ENCODE measurements at regions not wholly inside any gene's neighbourhood (a gene's known extent, or its start where the extent isn't known, plus 50 kb on each side); places are given as distances from the start of the nearest gene placed in this dataset.

DNA sequence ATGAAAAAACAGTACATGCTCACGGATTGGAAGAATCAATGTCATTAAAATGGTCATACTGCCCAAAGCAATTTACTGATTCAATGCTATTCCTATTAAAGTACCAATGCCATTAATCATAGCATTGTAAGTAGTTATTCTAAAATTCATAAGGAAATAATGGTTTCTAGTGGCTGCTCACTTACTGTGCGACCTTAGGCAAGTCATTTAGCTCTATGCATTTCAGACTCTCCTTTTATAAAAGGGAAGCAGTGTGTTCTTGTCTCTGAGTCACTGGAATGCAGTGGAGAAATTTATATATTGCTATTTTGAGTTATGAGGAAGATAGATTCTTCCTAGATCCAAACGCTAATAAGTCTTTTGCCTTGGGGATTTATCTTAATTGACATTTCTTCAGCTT, 174.8 kb downstream of the KCNA4 start:
- Mint-ChIP-seq H3K27me3 (ENCODE audit: insufficient read depth, unreplicated experiment) (no peaks in the 10 kb centered on the region), H3K27ac (ENCODE audit: unreplicated experiment) (no peak overlapping the region), H3K4me3 (ENCODE audit: unreplicated experiment) (no peak overlapping the region), H3K36me3 (ENCODE audit: insufficient read depth, unreplicated experiment) (no peaks in the 10 kb centered on the region), H3K4me1 (ENCODE audit: low read depth, unreplicated experiment) (no peaks in the 10 kb centered on the region), H3K9me3 (ENCODE audit: unreplicated experiment) (no peaks in the 10 kb centered on the region)
- Histone ChIP-seq H3K4me3 (ENCODE audit: low read depth, low read length) (no peak overlapping the region), H3K27me3 (replicated peaks; ENCODE audit: control insufficient read depth, insufficient read depth, low read length) (no peaks in the 10 kb centered on the region), H3K36me3 (ENCODE audit: control insufficient read depth, insufficient read depth, low read length) (no peaks in the 10 kb centered on the region), H3K4me1 (no peaks in the 10 kb centered on the region), H3K9me3 (no peaks in the 10 kb centered on the region)
- ChIA-PET CTCF (no interaction called here), POLR2A (no interaction called here)
- intact Hi-C loops (cut with micrococcal nuclease; ENCODE audit: unreplicated experiment): no loop called here
- DNase-seq: no peak
- no TSS peak for BruUV-seq (replicated peaks)
- TF ChIP-seq, protein P1, sequence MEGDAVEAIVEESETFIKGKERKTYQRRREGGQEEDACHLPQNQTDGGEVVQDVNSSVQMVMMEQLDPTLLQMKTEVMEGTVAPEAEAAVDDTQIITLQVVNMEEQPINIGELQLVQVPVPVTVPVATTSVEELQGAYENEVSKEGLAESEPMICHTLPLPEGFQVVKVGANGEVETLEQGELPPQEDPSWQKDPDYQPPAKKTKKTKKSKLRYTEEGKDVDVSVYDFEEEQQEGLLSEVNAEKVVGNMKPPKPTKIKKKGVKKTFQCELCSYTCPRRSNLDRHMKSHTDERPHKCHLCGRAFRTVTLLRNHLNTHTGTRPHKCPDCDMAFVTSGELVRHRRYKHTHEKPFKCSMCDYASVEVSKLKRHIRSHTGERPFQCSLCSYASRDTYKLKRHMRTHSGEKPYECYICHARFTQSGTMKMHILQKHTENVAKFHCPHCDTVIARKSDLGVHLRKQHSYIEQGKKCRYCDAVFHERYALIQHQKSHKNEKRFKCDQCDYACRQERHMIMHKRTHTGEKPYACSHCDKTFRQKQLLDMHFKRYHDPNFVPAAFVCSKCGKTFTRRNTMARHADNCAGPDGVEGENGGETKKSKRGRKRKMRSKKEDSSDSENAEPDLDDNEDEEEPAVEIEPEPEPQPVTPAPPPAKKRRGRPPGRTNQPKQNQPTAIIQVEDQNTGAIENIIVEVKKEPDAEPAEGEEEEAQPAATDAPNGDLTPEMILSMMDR (IDR thresholded peaks at IDR 0.05; ENCODE audit: insufficient read depth in 1 of 2, low read depth in 1 of 2, low read length in 1 of 2, severe bottlenecking in 1 of 2, unreplicated experiment in 1 of 2): no peak

DNA sequence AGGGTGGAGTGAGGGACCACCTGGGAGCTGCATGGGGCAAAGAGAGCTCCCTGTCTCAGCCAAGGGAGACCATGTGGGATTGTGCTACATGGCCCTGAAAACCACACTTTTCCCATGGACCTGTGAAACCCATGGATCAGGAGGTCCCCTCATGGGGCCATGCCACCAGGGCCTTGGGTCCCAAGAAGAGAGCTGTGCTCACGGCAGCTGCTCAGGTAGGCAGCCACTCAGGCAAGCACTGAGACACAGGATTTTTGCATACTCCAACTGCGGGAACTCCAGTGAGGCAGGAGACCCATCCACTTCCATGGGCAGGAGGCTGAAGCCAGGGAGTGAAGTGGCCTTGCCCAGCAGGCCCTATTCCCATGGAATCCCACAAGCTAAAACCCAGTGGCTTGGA, 190.0 kb downstream of the KCNA4 start:
- Histone ChIP-seq H3K9me3 (no peaks in the 10 kb centered on the region), H3K4me3 (ENCODE audit: low read depth, low read length) (no peak overlapping the region), H3K36me3 (ENCODE audit: control insufficient read depth, insufficient read depth, low read length) (no peaks in the 10 kb centered on the region), H3K27me3 (replicated peaks; ENCODE audit: control insufficient read depth, insufficient read depth, low read length) (no peaks in the 10 kb centered on the region), H3K4me1 (no peaks in the 10 kb centered on the region)
- no peak overlapping the region for H3K4me3 Mint-ChIP-seq (ENCODE audit: unreplicated experiment)
- no peaks in the 10 kb centered on the region for H3K27me3 Mint-ChIP-seq (ENCODE audit: insufficient read depth, unreplicated experiment)
- no peak for DNase-seq
- BruUV-seq (replicated peaks): no TSS peak
- ChIA-PET POLR2A (no interaction called here), CTCF (no interaction called here)
- H3K27ac Mint-ChIP-seq (ENCODE audit: unreplicated experiment): no peak overlapping the region
- intact Hi-C loops (cut with micrococcal nuclease; ENCODE audit: unreplicated experiment): no loop called here
- H3K36me3 Mint-ChIP-seq (ENCODE audit: insufficient read depth, unreplicated experiment): no peaks in the 10 kb centered on the region
- TF ChIP-seq, protein P1 (IDR thresholded peaks at IDR 0.05; ENCODE audit: insufficient read depth in 1 of 2, low read depth in 1 of 2, low read length in 1 of 2, severe bottlenecking in 1 of 2, unreplicated experiment in 1 of 2): no peak
- no peaks in the 10 kb centered on the region for H3K9me3 Mint-ChIP-seq (ENCODE audit: unreplicated experiment)
- H3K4me1 Mint-ChIP-seq (ENCODE audit: low read depth, unreplicated experiment): no peaks in the 10 kb centered on the region

GRCh38 chr11:29816359-29816758, 200.5 kb downstream of the KCNA4 start:
- H3K27ac Mint-ChIP-seq (ENCODE audit: unreplicated experiment): no peak overlapping the region
- Histone ChIP-seq H3K4me3 (ENCODE audit: low read depth, low read length) (no peak overlapping the region), H3K9me3 (no peaks in the 10 kb centered on the region; the same call in 1 of the 2 replicates), H3K4me1 (no peaks in the 10 kb centered on the region), H3K36me3 (ENCODE audit: control insufficient read depth, insufficient read depth, low read length) (no peaks in the 10 kb centered on the region), H3K27me3 (replicated peaks; ENCODE audit: control insufficient read depth, insufficient read depth, low read length) (no peaks in the 10 kb centered on the region)
- no peak overlapping the region for H3K4me3 Mint-ChIP-seq (ENCODE audit: unreplicated experiment)
- H3K9me3 Mint-ChIP-seq (ENCODE audit: unreplicated experiment): peaks cover 27% of the 10 kb centered on the region
- POLR2A ChIA-PET: no interaction called here
- no TSS peak for BruUV-seq (replicated peaks)
- intact Hi-C loops (cut with micrococcal nuclease; ENCODE audit: unreplicated experiment): no loop called here
- no peak for DNase-seq
- CTCF ChIA-PET: no interaction called here
- H3K4me1 Mint-ChIP-seq (ENCODE audit: low read depth, unreplicated experiment): no peaks in the 10 kb centered on the region
- no peaks in the 10 kb centered on the region for H3K36me3 Mint-ChIP-seq (ENCODE audit: insufficient read depth, unreplicated experiment)
- H3K27me3 Mint-ChIP-seq (ENCODE audit: insufficient read depth, unreplicated experiment): no peaks in the 10 kb centered on the region
- TF ChIP-seq, protein P1 (IDR thresholded peaks at IDR 0.05; ENCODE audit: insufficient read depth in 1 of 2, low read depth in 1 of 2, low read length in 1 of 2, severe bottlenecking in 1 of 2, unreplicated experiment in 1 of 2): no peak

All from Caco-2 (cell line).